ENCODE measurements at regions not wholly inside any gene's neighbourhood (a gene's known extent, or its start where the extent isn't known, plus 50 kb on each side); places are given as distances from the start of the nearest gene placed in this dataset.

DNA sequence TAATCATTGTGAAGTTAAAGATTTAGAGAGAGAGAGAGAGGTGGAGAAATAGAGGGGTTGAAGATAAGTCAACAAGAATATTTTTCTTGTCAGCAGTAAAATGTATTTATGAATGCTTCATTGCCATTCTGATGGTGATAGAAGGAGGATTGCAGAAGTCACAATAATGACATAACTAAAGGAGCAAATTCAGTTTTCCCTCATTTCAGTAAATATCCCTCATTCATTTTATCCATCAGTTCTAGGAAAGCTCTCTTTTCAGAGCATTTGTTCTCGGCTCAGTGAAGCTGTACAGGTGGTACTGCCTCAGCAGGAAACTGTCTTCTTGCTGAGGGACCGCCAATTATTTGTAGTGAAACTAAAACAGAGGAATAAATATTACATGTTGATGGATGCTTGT, 681.4 kb downstream of the CETN3 start:
- no peaks in the 10 kb centered on the region for H3K9me3 ChIP-seq
- no peak overlapping the region for H3K27ac ChIP-seq (replicated peaks in 1 of 4)
- no peak for DNase-seq (ENCODE audit: extremely low spot score)
- peaks cover 7 to 16% (median 13%) of the 10 kb centered on the region in 4 donors for H3K4me1 ChIP-seq
- no peaks in the 10 kb centered on the region for H3K36me3 ChIP-seq
- WGBS: 76% methylated on average over 2 of the region's 2 CpGs
- TF ChIP-seq, protein P1, sequence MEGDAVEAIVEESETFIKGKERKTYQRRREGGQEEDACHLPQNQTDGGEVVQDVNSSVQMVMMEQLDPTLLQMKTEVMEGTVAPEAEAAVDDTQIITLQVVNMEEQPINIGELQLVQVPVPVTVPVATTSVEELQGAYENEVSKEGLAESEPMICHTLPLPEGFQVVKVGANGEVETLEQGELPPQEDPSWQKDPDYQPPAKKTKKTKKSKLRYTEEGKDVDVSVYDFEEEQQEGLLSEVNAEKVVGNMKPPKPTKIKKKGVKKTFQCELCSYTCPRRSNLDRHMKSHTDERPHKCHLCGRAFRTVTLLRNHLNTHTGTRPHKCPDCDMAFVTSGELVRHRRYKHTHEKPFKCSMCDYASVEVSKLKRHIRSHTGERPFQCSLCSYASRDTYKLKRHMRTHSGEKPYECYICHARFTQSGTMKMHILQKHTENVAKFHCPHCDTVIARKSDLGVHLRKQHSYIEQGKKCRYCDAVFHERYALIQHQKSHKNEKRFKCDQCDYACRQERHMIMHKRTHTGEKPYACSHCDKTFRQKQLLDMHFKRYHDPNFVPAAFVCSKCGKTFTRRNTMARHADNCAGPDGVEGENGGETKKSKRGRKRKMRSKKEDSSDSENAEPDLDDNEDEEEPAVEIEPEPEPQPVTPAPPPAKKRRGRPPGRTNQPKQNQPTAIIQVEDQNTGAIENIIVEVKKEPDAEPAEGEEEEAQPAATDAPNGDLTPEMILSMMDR (IDR thresholded peaks at IDR 0.05): no peak
- no peak for TF ChIP-seq POLR2A (IDR thresholded peaks at IDR 0.05; ENCODE audit: low read depth)
- no peak for TF ChIP-seq POLR2AphosphoS5 (IDR thresholded peaks at IDR 0.05)
- TF ChIP-seq EP300 (IDR thresholded peaks at IDR 0.05): no peak
- no peak overlapping the region for H3K4me3 ChIP-seq
- intact Hi-C loops (cut with DNase I): no loop called here
- H3K27me3 ChIP-seq: no peaks in the 10 kb centered on the region

DNA sequence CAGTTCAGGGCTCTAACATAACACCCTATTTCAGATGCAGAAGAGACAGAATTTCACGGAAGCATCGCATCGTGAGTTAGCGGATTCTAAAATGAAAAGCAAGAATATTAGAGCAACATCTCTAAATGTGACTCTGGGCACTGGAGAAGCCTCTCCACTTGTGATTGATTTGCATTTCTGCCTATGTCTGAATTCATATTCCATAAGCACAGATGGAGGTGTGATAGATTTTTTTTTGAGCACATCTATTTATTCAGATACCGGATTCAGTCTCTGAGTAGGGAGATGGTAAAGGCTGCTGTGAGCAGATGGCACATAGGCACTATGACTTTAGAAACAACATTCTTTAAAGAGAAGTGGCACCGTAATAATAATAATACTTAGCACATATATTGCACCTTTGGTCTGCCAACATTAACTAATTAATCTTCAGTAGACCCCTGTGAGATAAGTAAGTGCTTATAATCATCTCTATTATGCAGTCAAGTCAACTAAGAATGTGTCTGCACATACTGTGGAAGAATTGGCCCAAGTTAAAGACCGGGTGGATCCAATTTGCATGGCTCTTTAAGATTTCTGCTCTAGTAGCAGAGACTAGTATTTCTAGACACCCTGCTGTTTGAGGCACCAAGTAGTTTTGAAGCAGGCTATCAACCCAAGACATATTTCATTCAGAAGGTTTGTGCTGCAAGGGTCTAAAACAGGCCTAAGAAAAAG, 685.0 kb downstream of the CETN3 start:
- Histone ChIP-seq H3K27me3 (no peaks in the 10 kb centered on the region), H3K4me1 (peaks cover 7 to 23% (median 19%) of the 10 kb centered on the region in 4 donors), H3K4me3 (no peak overlapping the region), H3K9me3 (no peaks in the 10 kb centered on the region), H3K36me3 (no peaks in the 10 kb centered on the region), H3K27ac (replicated peaks in 1 of 4) (no peak overlapping the region)
- DNase-seq (ENCODE audit: extremely low spot score): no peak
- intact Hi-C loops (cut with DNase I): no loop called here
- no peak for TF ChIP-seq POLR2A (IDR thresholded peaks at IDR 0.05; ENCODE audit: low read depth)
- TF ChIP-seq POLR2AphosphoS5 (IDR thresholded peaks at IDR 0.05): no peak
- TF ChIP-seq EP300 (IDR thresholded peaks at IDR 0.05): no peak
- TF ChIP-seq, protein P1 (IDR thresholded peaks at IDR 0.05): no peak
- 92% methylated on average over 7 of the region's 7 CpGs for WGBS

DNA sequence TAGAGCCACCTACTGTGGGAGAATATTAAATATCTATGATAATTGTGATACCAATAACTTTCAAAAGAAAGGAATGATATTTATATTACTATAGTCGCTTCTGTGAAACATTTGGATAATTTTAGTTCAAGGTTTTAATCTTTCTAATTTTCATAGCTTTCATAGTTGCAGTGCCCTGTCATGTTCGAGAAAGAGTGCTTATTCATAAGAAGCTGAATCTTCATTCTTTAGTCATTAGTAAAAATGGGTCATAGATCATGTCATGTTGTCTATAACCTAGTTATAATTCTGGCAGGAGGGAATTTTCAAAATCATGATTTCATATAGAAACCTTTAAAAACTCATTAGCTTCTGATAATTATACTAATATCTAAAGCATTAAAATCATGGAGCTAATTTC, 685.6 kb downstream of the CETN3 start:
- DNase-seq (ENCODE audit: extremely low spot score): no peak
- Histone ChIP-seq H3K9me3 (no peaks in the 10 kb centered on the region), H3K36me3 (no peaks in the 10 kb centered on the region), H3K4me1 (peaks cover 6 to 18% (median 15%) of the 10 kb centered on the region in 4 donors), H3K4me3 (no peak overlapping the region), H3K27ac (replicated peaks in 1 of 4) (no peak overlapping the region), H3K27me3 (no peaks in the 10 kb centered on the region)
- TF ChIP-seq, protein P1 (IDR thresholded peaks at IDR 0.05): no peak
- TF ChIP-seq EP300 (IDR thresholded peaks at IDR 0.05) (no peak), POLR2A (IDR thresholded peaks at IDR 0.05; ENCODE audit: low read depth) (no peak), POLR2AphosphoS5 (IDR thresholded peaks at IDR 0.05) (no peak)
- intact Hi-C loops (cut with DNase I): no loop called here
- WGBS: 59% methylated on average over 2 of the region's 2 CpGs

GRCh38 chr5:89722538-89722937, 687.0 kb downstream of the CETN3 start:
- 76% methylated on average over 4 of the region's 4 CpGs for WGBS
- Histone ChIP-seq H3K36me3 (no peaks in the 10 kb centered on the region), H3K9me3 (no peaks in the 10 kb centered on the region), H3K4me3 (no peak overlapping the region), H3K27me3 (no peaks in the 10 kb centered on the region), H3K4me1 (peaks cover 0 to 11% (median 6%) of the 10 kb centered on the region in 4 donors), H3K27ac (replicated peaks in 1 of 4) (no peak overlapping the region)
- no peak for DNase-seq (ENCODE audit: extremely low spot score)
- intact Hi-C loops (cut with DNase I): no loop called here
- TF ChIP-seq, protein P1 (IDR thresholded peaks at IDR 0.05): no peak
- TF ChIP-seq POLR2AphosphoS5 (IDR thresholded peaks at IDR 0.05): no peak
- no peak for TF ChIP-seq POLR2A (IDR thresholded peaks at IDR 0.05; ENCODE audit: low read depth)
- TF ChIP-seq EP300 (IDR thresholded peaks at IDR 0.05): no peak

- Histone ChIP-seq H3K9me3 (no peaks in the 10 kb centered on the region), H3K27me3 (no peaks in the 10 kb centered on the region), H3K36me3 (no peaks in the 10 kb centered on the region), H3K4me3 (no peak overlapping the region), H3K4me1 (peaks cover 0 to 11% (median 6%) of the 10 kb centered on the region in 4 donors), H3K27ac (replicated peaks in 1 of 4) (no peak overlapping the region)
- TF ChIP-seq POLR2AphosphoS5 (IDR thresholded peaks at IDR 0.05): no peak
- TF ChIP-seq EP300 (IDR thresholded peaks at IDR 0.05): no peak
- TF ChIP-seq, protein P1 (IDR thresholded peaks at IDR 0.05): no peak
- no peak for TF ChIP-seq POLR2A (IDR thresholded peaks at IDR 0.05; ENCODE audit: low read depth)
- no peak for DNase-seq (ENCODE audit: extremely low spot score)
- intact Hi-C loops (cut with DNase I): no loop called here
These were observed 687.6 kb downstream of the CETN3 start for GRCh38 chr5:89721931-89722330.

Data from esophagus muscularis mucosa (tissue), 4 donors.